ENCODE measurements at regions not wholly inside any gene's neighbourhood (a gene's known extent, or its start where the extent isn't known, plus 50 kb on each side); places are given as distances from the start of the nearest gene placed in this dataset.

GRCh38 chr12:58502841-58503240 lies 417.5 kb downstream of the LRIG3 start:
- DNase-seq, result no peak

- DNase-seq, result no peak
Measured at GRCh38 chr12:58503731-58504130, 416.6 kb downstream of the LRIG3 start.

GRCh38 chr12:58504143-58504938 lies 416.0 kb downstream of the LRIG3 start:
- DNase-seq, result no peak

- DNase-seq, result no peak
Measured at GRCh38 chr12:58509116-58509885, 411.0 kb downstream of the LRIG3 start.

GRCh38 chr12:58513301-58513834 lies 406.9 kb downstream of the LRIG3 start:
- DNase-seq, result no peak

GRCh38 chr12:58513852-58514251 lies 406.5 kb downstream of the LRIG3 start:
- no peak for DNase-seq

GRCh38 chr12:58519839-58520238 lies 400.5 kb downstream of the LRIG3 start:
- DNase-seq, result no peak

GRCh38 chr12:58521152-58521551 lies 399.2 kb downstream of the LRIG3 start:
- no peak for DNase-seq

GRCh38 chr12:58521796-58522195 lies 398.5 kb downstream of the LRIG3 start:
- no peak for DNase-seq

- no peak for DNase-seq
Measured at GRCh38 chr12:58523360-58523759, 396.9 kb downstream of the LRIG3 start.

- no peak for DNase-seq
Measured at GRCh38 chr12:58528271-58528670, 392.0 kb downstream of the LRIG3 start.

- no peak for DNase-seq
Measured at GRCh38 chr12:58529114-58529665, 391.1 kb downstream of the LRIG3 start.

GRCh38 chr12:58529897-58530741 lies 390.2 kb downstream of the LRIG3 start:
- no peak for DNase-seq

GRCh38 chr12:58530742-58531062 lies 389.6 kb downstream of the LRIG3 start:
- no peak for DNase-seq

GRCh38 chr12:58532855-58533608 lies 387.3 kb downstream of the LRIG3 start:
- no peak for DNase-seq

- DNase-seq, result no peak
Measured at GRCh38 chr12:58533652-58534051, 386.7 kb downstream of the LRIG3 start.

- DNase-seq, result no peak
Measured at GRCh38 chr12:58537278-58537677, 383.0 kb downstream of the LRIG3 start.

GRCh38 chr12:58539295-58539694 lies 381.0 kb downstream of the LRIG3 start:
- no peak for DNase-seq

- peak; percentile 74 for DNase-seq
Measured at GRCh38 chr12:58540480-58541299, 379.6 kb downstream of the LRIG3 start.

GRCh38 chr12:58541300-58541690 lies 379.0 kb downstream of the LRIG3 start:
- DNase-seq, result no peak

- no peak for DNase-seq
Measured at GRCh38 chr12:58544281-58544680, 376.0 kb downstream of the LRIG3 start.
